ENCODE measurements at regions not wholly inside any gene's neighbourhood (a gene's known extent, or its start where the extent isn't known, plus 50 kb on each side); places are given as distances from the start of the nearest gene placed in this dataset.

DNA sequence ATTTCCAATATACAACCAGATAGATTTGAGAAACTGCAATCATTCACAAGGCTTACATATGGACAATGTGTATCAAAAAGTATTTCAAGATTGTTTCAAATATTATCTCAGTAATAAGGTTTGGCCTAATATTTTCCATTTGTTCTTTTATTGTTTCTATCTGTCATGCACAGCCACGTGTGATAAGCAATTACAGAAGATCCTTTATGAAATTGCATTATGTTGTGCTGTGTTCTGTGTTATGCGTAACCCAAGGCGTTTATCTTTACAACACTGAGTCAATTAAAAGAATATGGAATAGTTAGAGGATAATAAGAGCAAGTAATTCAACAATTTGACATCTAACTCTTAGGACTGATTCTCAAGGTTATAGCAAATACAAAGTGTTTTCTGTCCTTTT is 1009.3 kb upstream of the PRMT6 start:
- Mint-ChIP-seq H3K9me3 (peaks cover 6% of the 10 kb centered on the region), H3K27ac (no peak overlapping the region), H3K4me3 (no peak overlapping the region), H3K27me3 (ENCODE audit: low read depth, poor library complexity) (no peaks in the 10 kb centered on the region), H3K4me1 (no peaks in the 10 kb centered on the region), H3K36me3 (ENCODE audit: low read depth) (no peaks in the 10 kb centered on the region)
- DNase-seq, result no peak
- TF ChIP-seq, protein P1, sequence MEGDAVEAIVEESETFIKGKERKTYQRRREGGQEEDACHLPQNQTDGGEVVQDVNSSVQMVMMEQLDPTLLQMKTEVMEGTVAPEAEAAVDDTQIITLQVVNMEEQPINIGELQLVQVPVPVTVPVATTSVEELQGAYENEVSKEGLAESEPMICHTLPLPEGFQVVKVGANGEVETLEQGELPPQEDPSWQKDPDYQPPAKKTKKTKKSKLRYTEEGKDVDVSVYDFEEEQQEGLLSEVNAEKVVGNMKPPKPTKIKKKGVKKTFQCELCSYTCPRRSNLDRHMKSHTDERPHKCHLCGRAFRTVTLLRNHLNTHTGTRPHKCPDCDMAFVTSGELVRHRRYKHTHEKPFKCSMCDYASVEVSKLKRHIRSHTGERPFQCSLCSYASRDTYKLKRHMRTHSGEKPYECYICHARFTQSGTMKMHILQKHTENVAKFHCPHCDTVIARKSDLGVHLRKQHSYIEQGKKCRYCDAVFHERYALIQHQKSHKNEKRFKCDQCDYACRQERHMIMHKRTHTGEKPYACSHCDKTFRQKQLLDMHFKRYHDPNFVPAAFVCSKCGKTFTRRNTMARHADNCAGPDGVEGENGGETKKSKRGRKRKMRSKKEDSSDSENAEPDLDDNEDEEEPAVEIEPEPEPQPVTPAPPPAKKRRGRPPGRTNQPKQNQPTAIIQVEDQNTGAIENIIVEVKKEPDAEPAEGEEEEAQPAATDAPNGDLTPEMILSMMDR (IDR thresholded peaks at IDR 0.05), result no peak

DNA sequence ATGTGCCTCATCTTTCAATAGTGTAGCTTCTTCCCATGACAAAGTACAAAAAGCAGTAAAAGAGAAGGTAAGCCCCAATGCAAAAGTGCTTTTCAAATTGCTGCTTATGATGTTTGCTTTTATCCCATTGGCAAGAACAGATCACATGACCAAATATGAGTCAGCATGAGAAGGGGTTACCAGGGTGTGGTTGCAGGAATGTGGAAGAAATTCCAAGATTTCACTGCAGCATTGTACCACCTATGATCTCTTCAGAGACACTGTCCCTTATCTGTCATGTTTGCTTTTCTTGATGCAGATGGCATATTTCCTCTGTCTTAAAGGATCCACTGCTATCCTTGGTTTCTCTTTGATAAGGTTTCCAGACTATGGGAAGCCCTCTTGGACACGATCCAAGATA is 1006.9 kb upstream of the PRMT6 start:
- H3K36me3 Mint-ChIP-seq (ENCODE audit: low read depth), result no peaks in the 10 kb centered on the region
- no peaks in the 10 kb centered on the region for H3K4me1 Mint-ChIP-seq
- TF ChIP-seq, protein P1 (IDR thresholded peaks at IDR 0.05), result no peak
- no peaks in the 10 kb centered on the region for H3K9me3 Mint-ChIP-seq
- no peak for DNase-seq
- no peak overlapping the region for H3K27ac Mint-ChIP-seq
- H3K4me3 Mint-ChIP-seq, result no peak overlapping the region
- no peaks in the 10 kb centered on the region for H3K27me3 Mint-ChIP-seq (ENCODE audit: low read depth, poor library complexity)

DNA sequence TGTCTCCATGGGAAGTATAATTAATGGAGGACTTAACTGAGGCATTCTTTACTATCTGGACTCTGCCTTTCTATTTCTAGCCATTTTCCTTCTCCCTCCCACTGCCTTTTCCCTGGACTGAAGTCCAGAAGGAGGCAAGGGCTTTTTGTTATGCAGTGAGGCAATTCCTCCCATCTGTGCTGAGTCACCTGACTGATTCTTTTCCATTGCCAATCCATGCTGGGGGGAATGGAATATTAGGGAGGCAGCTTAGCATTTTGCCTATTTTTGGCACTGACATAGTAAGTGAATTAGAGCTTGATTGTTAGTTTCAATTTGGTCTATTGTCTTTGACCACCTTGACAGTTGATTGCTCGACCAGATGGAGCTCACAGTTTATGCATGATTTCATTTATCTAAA is 1000.6 kb upstream of the PRMT6 start:
- H3K4me3 Mint-ChIP-seq, result no peak overlapping the region
- no peak overlapping the region for H3K27ac Mint-ChIP-seq
- no peak for DNase-seq
- no peaks in the 10 kb centered on the region for H3K27me3 Mint-ChIP-seq (ENCODE audit: low read depth, poor library complexity)
- H3K4me1 Mint-ChIP-seq, result no peaks in the 10 kb centered on the region
- no peaks in the 10 kb centered on the region for H3K36me3 Mint-ChIP-seq (ENCODE audit: low read depth)
- TF ChIP-seq, protein P1 (IDR thresholded peaks at IDR 0.05), result no peak
- H3K9me3 Mint-ChIP-seq, result no peaks in the 10 kb centered on the region

DNA sequence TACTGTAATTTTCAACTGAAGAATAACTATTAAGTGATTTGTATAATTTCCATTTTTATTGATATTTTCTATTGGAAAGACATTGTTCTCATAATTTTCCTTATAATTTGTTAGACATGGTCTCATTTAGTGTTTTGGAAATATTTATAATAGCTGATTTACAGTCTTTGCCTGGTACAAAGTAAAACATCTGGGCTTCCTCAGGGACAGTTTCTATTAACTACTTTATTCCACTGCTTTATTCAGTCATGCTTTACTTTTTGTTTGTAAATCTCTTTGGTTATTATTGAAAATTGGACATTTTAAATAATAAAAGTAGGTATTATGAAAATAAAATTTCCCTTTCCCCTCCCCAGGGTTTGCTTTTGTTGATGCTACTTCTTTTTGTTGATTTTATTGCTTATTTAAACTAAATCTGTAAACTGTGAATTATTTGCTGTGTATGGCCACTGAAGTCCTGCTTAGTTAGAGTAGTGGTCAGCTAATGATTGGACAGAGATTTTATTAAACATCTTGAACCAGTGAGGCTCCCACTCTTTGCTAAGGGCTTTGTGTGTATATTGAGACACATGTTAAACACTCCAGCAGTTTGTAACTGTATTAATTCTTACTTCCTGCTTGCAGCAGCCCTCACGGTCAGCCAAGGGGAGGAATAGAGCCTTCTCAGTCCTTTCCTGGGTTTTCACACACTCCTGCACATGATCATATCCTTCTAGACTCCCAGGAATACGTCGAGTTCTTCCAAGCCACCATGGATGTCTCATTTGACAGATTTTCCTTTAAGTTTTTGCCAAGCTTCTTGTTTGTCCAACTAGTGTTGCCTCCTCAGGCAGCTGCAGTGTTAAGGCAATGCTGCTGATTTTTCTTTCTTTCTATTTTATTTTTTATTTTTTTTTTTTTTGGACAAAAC is 994.6 kb upstream of the PRMT6 start:
- no peak for DNase-seq

DNA sequence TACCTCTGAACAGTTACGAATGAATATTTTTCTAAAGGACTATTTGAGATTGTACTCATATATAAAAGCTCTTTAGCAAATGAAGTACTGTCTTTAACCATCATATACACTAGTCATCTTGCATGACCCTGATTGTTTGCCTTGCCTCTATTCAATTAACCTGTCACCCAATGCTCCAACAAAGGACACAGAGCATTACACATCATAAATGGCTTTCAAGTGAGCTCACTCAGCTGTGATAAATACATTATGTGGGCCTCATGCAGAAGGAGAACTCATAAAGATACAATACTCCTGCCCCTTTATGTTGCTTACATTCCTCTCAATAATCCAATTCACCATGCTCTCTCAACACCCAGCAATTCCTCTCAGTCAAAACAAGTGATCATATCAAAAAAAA is 993.0 kb upstream of the PRMT6 start:
- Mint-ChIP-seq H3K4me1 (peaks cover 5% of the 10 kb centered on the region), H3K36me3 (ENCODE audit: low read depth) (no peaks in the 10 kb centered on the region), H3K27me3 (ENCODE audit: low read depth, poor library complexity) (no peaks in the 10 kb centered on the region), H3K9me3 (peaks cover 4% of the 10 kb centered on the region), H3K4me3 (no peak overlapping the region), H3K27ac (no peak overlapping the region)
- TF ChIP-seq, protein P1 (IDR thresholded peaks at IDR 0.05), result no peak
- DNase-seq, result no peak

More for the DNA sequence above, 994.6 kb upstream of the PRMT6 start:
- H3K36me3 Mint-ChIP-seq (ENCODE audit: low read depth), result no peaks in the 10 kb centered on the region
- H3K27ac Mint-ChIP-seq, result peak overlapping the region; percentile 58
- peaks cover 4% of the 10 kb centered on the region for H3K9me3 Mint-ChIP-seq
- H3K4me1 Mint-ChIP-seq, result peaks cover 5% of the 10 kb centered on the region
- TF ChIP-seq, protein P1 (IDR thresholded peaks at IDR 0.05), result no peak
- H3K4me3 Mint-ChIP-seq, result no peak overlapping the region
- no peaks in the 10 kb centered on the region for H3K27me3 Mint-ChIP-seq (ENCODE audit: low read depth, poor library complexity)

Data from nephron progenitor cell (in vitro differentiated cells).